ENCODE measurements at regions not wholly inside any gene's neighbourhood (a gene's known extent, or its start where the extent isn't known, plus 50 kb on each side); places are given as distances from the start of the nearest gene placed in this dataset.

DNA sequence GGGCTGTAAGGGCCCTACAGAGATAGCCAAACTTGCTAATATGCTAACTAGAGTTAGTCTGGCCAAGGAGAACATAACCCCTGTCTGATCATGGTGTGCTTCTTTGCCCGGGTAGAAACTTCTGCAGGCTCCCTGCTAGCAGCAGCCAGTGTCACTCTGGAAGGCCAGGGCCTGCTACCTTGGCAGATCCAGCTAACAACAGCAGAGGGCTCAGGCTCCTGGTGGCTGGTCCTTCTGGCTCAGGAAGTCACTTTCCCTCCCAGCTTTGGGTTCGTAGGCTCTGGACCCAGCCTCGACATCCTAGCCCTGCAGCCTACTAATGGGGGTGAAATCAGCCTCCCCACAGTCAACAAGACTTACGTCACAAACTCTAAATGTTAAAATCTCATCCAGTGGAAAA, 373.7 kb upstream of the RGMA start:
- no peaks in the 10 kb centered on the region for H3K27me3 ChIP-seq (ENCODE audit: control insufficient read depth, insufficient read depth, low read length)
- no peaks in the 10 kb centered on the region for H3K9me3 ChIP-seq (ENCODE audit: control insufficient read depth, low read length)
- no peaks in the 10 kb centered on the region for H3K4me1 ChIP-seq (ENCODE audit: control insufficient read depth, insufficient read depth, low read length)
- no peak overlapping the region for H3K4me3 ChIP-seq (ENCODE audit: low read length)
- no peak overlapping the region for H3K9ac ChIP-seq (ENCODE audit: low read length)
- no peaks in the 10 kb centered on the region for H3K36me3 ChIP-seq (ENCODE audit: control insufficient read depth, insufficient read depth, low read length)

DNA sequence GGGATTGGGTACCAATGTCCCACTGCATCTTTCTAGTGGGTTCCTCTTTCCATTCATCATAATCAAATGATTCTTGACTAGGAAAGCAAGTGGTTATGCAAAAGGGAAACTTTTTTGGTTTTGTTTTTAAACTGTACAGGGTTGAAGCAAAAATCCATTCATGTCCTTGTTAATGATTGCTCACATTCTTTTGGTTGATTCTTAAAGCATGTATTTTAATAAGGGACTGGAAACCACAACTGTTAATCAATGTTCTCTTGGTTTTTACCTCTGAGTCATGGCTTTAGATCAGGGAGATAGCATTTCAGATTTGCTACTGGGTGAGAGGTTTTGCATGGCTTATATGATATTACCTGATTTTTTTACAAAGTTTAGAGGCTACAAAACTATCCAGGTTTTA, 371.7 kb upstream of the RGMA start:
- H3K9ac ChIP-seq (ENCODE audit: low read length), result no peak overlapping the region
- H3K36me3 ChIP-seq (ENCODE audit: control insufficient read depth, insufficient read depth, low read length), result no peaks in the 10 kb centered on the region
- H3K4me3 ChIP-seq (ENCODE audit: low read length), result no peak overlapping the region
- no peaks in the 10 kb centered on the region for H3K4me1 ChIP-seq (ENCODE audit: control insufficient read depth, insufficient read depth, low read length)
- H3K27me3 ChIP-seq (ENCODE audit: control insufficient read depth, insufficient read depth, low read length), result no peaks in the 10 kb centered on the region
- no peaks in the 10 kb centered on the region for H3K9me3 ChIP-seq (ENCODE audit: control insufficient read depth, low read length)

DNA sequence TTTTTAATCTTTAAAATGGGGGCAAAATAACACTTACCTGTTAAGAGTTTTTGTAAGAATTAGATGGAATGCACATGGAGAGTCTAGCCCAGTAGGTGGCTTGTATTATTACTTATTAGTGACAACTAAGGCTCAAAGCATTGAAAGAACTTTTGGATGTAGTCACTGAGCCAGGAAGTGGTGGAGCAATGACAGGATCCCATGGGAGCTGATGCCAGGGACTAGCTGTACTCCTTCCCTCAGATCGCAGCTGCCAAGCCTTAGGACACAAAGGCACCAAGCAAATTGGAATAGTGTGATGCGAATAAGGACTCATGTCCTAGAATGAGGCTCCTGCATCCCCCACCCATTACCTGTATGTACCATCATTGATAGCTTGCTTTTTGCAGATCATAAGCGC, 370.4 kb upstream of the RGMA start:
- H3K9ac ChIP-seq (ENCODE audit: low read length), result no peak overlapping the region
- no peak overlapping the region for H3K4me3 ChIP-seq (ENCODE audit: low read length)
- H3K9me3 ChIP-seq (ENCODE audit: control insufficient read depth, low read length), result no peaks in the 10 kb centered on the region
- no peaks in the 10 kb centered on the region for H3K36me3 ChIP-seq (ENCODE audit: control insufficient read depth, insufficient read depth, low read length)
- H3K4me1 ChIP-seq (ENCODE audit: control insufficient read depth, insufficient read depth, low read length), result no peaks in the 10 kb centered on the region
- H3K27me3 ChIP-seq (ENCODE audit: control insufficient read depth, insufficient read depth, low read length), result no peaks in the 10 kb centered on the region

DNA sequence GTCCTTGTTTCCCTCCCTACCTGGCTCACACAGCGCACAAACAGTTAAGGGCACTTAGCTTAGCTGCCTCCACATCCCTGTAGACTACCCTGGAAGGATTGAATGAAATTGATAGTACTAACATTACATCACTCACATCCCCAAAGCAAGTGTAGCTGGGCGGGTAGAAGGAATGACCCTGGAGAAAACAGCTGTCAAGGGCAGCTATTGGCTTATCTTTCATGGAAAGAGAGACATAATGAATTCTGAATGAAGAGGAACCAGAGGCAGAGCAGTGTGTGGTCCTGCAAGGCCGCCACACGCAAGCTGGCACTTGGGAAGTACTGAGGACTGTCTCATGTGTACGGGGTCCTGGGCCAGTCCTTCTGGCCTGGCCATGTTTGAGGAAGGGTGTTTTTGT, 369.6 kb upstream of the RGMA start:
- no peaks in the 10 kb centered on the region for H3K36me3 ChIP-seq (ENCODE audit: control insufficient read depth, insufficient read depth, low read length)
- H3K27me3 ChIP-seq (ENCODE audit: control insufficient read depth, insufficient read depth, low read length), result no peaks in the 10 kb centered on the region
- no peaks in the 10 kb centered on the region for H3K4me1 ChIP-seq (ENCODE audit: control insufficient read depth, insufficient read depth, low read length)
- H3K9ac ChIP-seq (ENCODE audit: low read length), result no peak overlapping the region
- H3K4me3 ChIP-seq (ENCODE audit: low read length), result no peak overlapping the region
- no peaks in the 10 kb centered on the region for H3K9me3 ChIP-seq (ENCODE audit: control insufficient read depth, low read length)

DNA sequence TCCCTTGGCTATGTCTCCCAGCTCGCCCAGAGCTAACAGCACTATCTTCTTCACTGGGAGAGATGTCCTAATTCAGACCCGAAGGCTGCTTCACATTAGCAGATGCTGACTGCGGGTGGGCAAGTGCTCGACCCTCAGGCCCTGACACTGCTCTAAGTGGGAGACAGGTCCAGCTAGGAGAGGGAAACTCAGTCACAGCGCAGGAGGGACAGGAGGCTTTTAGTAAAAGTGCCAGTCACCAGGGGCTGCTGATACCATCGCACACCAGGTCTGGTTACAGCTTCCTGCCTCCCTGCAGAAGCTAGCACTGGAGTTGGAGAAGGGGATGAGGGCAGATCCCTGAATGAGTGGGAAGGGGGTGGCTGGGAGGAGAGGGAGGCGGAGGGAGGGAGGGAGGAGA, 365.8 kb upstream of the RGMA start:
- H3K27me3 ChIP-seq (ENCODE audit: control insufficient read depth, insufficient read depth, low read length), result no peaks in the 10 kb centered on the region
- H3K36me3 ChIP-seq (ENCODE audit: control insufficient read depth, insufficient read depth, low read length), result no peaks in the 10 kb centered on the region
- no peak overlapping the region for H3K4me3 ChIP-seq (ENCODE audit: low read length)
- no peaks in the 10 kb centered on the region for H3K9me3 ChIP-seq (ENCODE audit: control insufficient read depth, low read length)
- no peak overlapping the region for H3K9ac ChIP-seq (ENCODE audit: low read length)
- no peaks in the 10 kb centered on the region for H3K4me1 ChIP-seq (ENCODE audit: control insufficient read depth, insufficient read depth, low read length)

DNA sequence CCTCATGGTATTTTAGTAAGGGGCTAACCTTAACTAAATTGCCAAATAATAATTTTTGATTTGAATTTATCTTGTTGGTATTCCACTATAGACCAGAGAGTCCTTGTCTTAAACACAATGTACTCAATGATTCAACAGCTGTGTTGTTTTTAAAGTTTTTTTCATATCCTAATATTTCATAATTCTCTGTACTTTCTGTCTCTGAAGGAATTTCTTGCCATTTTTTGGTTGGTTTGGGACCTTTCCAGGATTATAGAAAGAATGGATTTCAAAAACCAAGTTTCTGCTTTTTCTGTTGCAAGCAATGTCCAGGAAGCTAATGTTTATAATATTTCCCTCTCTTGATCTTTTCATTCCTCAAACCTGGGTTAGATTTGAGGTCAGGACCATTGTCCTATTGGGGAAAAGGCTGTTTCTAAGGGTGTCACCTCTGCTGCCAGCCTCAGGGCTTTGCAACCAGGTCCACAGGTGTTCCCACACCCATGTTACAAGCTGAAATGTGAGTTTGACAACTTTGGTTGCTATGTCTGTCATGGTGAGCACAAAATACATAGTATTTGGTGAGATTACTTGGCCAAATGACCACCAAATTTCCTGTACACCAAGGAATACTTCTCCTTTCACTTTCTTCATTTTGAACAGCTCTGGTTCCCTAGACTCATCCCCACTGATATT, 363.7 kb upstream of the RGMA start:
- no peaks in the 10 kb centered on the region for H3K36me3 ChIP-seq (ENCODE audit: control insufficient read depth, insufficient read depth, low read length)
- H3K4me3 ChIP-seq (ENCODE audit: low read length), result no peak overlapping the region
- H3K4me1 ChIP-seq (ENCODE audit: control insufficient read depth, insufficient read depth, low read length), result no peaks in the 10 kb centered on the region
- H3K9me3 ChIP-seq (ENCODE audit: control insufficient read depth, low read length), result no peaks in the 10 kb centered on the region
- H3K27me3 ChIP-seq (ENCODE audit: control insufficient read depth, insufficient read depth, low read length), result no peaks in the 10 kb centered on the region
- no peak overlapping the region for H3K9ac ChIP-seq (ENCODE audit: low read length)

DNA sequence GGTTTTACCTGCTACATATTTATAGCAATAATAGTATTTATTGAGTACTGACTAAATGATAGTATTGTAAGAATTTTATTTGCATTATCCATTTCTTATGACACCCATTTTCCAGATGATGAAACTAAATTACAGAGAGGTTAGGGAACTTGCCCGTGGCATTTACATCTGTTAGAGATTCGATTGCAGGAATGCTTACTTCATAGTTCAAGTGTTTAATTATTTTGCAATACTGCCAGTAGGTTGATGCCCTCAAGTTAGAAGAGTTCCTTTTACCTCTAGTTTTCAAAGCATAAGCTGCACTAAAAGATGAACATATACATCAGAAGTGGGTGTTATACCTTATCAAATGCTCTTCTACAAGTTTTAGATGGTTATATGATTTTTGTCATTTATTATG, 362.8 kb upstream of the RGMA start:
- H3K4me1 ChIP-seq (ENCODE audit: control insufficient read depth, insufficient read depth, low read length), result no peaks in the 10 kb centered on the region
- no peaks in the 10 kb centered on the region for H3K36me3 ChIP-seq (ENCODE audit: control insufficient read depth, insufficient read depth, low read length)
- no peak overlapping the region for H3K9ac ChIP-seq (ENCODE audit: low read length)
- no peaks in the 10 kb centered on the region for H3K27me3 ChIP-seq (ENCODE audit: control insufficient read depth, insufficient read depth, low read length)
- no peak overlapping the region for H3K4me3 ChIP-seq (ENCODE audit: low read length)
- H3K9me3 ChIP-seq (ENCODE audit: control insufficient read depth, low read length), result no peaks in the 10 kb centered on the region

DNA sequence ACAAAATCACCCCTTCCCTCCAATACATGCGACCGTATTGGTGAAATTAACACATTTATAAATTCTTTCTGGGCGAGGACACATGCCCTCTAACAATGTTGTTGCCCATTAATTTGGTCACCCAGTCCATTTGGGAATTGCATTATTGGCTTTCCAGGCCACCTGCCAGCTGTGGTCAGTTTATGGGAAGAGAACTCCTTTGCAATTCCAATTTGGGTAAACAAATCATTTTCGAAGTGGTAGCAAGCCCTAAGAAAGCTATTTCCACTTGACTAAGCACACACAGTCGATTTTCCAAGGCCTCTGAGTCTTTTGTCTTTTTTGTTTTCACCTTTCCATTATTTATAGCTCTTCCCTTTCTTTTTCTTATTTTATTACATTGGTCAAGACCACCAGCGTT, 362.3 kb upstream of the RGMA start:
- H3K4me3 ChIP-seq (ENCODE audit: low read length), result no peak overlapping the region
- no peaks in the 10 kb centered on the region for H3K36me3 ChIP-seq (ENCODE audit: control insufficient read depth, insufficient read depth, low read length)
- no peaks in the 10 kb centered on the region for H3K4me1 ChIP-seq (ENCODE audit: control insufficient read depth, insufficient read depth, low read length)
- H3K27me3 ChIP-seq (ENCODE audit: control insufficient read depth, insufficient read depth, low read length), result no peaks in the 10 kb centered on the region
- H3K9me3 ChIP-seq (ENCODE audit: control insufficient read depth, low read length), result no peaks in the 10 kb centered on the region
- H3K9ac ChIP-seq (ENCODE audit: low read length), result no peak overlapping the region

DNA sequence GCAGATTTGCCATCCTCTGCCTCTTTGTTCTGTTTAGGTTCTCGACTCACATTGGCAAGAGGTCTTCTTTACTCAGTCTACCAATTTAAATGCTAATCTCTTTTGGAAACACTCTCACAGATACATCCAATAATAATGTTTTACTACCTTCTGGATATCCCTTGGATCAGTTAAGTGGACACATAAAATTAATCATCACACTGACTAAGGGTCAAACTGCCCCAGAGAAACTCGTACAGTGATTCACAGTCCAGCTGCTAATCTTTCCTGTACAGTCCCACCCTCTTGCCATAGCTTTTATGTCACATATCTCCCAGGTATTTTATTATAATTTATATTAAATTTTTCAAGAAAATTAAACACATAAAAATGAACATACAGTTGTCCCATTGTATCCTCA, 360.8 kb upstream of the RGMA start:
- Histone ChIP-seq H3K4me3 (ENCODE audit: low read length) (no peak overlapping the region), H3K9me3 (ENCODE audit: control insufficient read depth, low read length) (no peaks in the 10 kb centered on the region)

DNA sequence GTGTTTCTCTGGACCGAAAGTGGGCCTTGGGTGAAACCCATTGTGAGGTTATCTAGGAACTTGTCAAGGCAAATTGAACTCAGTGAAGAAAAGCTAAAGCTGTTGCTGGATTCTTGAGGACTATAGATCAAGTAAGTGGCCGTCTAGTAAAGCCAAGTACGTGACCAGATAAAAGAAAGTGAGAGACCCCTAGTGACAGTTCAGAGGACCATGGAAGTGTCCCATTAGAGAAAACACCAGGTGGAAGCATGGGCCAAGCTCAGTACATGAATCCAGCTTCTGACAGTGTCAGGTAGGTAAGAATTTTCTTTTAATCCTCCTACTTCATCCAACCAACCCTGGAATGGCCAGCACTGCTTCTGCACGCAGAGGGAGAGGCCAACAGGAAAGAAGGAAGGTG, 349.3 kb upstream of the RGMA start:
- H3K4me1 ChIP-seq (ENCODE audit: control insufficient read depth, insufficient read depth, low read length), result no peaks in the 10 kb centered on the region
- no peaks in the 10 kb centered on the region for H3K27me3 ChIP-seq (ENCODE audit: control insufficient read depth, insufficient read depth, low read length)
- no peaks in the 10 kb centered on the region for H3K36me3 ChIP-seq (ENCODE audit: control insufficient read depth, insufficient read depth, low read length)
- no peak overlapping the region for H3K9ac ChIP-seq (ENCODE audit: low read length)
- no peaks in the 10 kb centered on the region for H3K9me3 ChIP-seq (ENCODE audit: control insufficient read depth, low read length)
- H3K4me3 ChIP-seq (ENCODE audit: low read length), result no peak overlapping the region

More for the DNA sequence above, 360.8 kb upstream of the RGMA start:
- Histone ChIP-seq H3K9ac (ENCODE audit: low read length) (no peak overlapping the region), H3K4me1 (ENCODE audit: control insufficient read depth, insufficient read depth, low read length) (no peaks in the 10 kb centered on the region), H3K27me3 (ENCODE audit: control insufficient read depth, insufficient read depth, low read length) (no peaks in the 10 kb centered on the region), H3K36me3 (ENCODE audit: control insufficient read depth, insufficient read depth, low read length) (no peaks in the 10 kb centered on the region)

DNA sequence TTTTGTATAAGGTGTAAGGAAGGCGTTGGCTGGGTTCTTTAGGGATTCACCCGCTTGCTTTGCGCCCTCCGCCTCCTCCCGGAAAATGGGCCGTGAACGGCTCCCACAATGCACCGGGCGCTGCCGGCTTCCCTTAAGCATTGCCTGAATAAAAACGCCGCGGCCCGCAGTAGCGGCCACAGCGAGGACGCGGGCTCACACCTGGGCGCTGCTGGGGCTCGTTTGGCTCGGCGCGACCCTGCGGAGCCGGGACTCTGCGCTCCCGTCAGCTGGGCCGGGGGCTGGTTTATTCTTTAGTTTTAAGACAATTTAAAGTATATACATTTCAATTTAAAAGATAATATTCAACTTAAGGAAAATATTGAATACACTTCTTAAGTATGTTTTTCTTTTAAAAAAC, 343.5 kb upstream of the RGMA start:
- H3K4me1 ChIP-seq (ENCODE audit: control insufficient read depth, insufficient read depth, low read length), result no peaks in the 10 kb centered on the region
- no peaks in the 10 kb centered on the region for H3K36me3 ChIP-seq (ENCODE audit: control insufficient read depth, insufficient read depth, low read length)
- H3K27me3 ChIP-seq (ENCODE audit: control insufficient read depth, insufficient read depth, low read length), result no peaks in the 10 kb centered on the region
- H3K9ac ChIP-seq (ENCODE audit: low read length), result no peak overlapping the region
- no peak overlapping the region for H3K4me3 ChIP-seq (ENCODE audit: low read length)
- no peaks in the 10 kb centered on the region for H3K9me3 ChIP-seq (ENCODE audit: control insufficient read depth, low read length)

DNA sequence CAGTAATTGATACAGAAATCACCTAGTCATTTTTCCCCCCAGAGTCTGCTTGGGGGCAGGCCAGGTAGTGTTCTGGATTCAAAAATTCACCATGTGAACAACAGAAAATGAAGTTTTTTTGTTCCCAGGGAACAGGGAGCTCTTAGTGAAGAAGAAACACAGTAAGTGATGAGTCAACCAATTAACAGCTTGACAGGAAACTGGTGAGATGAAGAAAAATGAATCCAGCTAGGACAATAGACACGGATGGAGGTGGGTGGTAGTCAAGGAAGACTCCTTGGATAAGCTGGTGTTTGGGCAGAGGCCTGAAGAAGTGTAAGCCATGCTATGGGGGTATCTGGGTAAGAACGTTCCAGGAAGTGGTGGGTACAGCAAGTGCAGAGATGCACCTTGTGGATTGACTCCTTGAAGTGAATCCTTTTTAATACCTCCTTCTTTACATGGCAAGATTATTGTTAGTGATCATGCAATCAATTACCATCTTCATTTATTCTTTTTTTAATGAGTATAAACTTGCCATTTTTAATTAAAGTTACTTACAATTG, 339.9 kb upstream of the RGMA start:
- Histone ChIP-seq H3K4me3 (ENCODE audit: low read length) (no peak overlapping the region), H3K9ac (ENCODE audit: low read length) (no peak overlapping the region), H3K27me3 (ENCODE audit: control insufficient read depth, insufficient read depth, low read length) (no peaks in the 10 kb centered on the region), H3K9me3 (ENCODE audit: control insufficient read depth, low read length) (no peaks in the 10 kb centered on the region), H3K4me1 (ENCODE audit: control insufficient read depth, insufficient read depth, low read length) (no peaks in the 10 kb centered on the region), H3K36me3 (ENCODE audit: control insufficient read depth, insufficient read depth, low read length) (no peaks in the 10 kb centered on the region)

DNA sequence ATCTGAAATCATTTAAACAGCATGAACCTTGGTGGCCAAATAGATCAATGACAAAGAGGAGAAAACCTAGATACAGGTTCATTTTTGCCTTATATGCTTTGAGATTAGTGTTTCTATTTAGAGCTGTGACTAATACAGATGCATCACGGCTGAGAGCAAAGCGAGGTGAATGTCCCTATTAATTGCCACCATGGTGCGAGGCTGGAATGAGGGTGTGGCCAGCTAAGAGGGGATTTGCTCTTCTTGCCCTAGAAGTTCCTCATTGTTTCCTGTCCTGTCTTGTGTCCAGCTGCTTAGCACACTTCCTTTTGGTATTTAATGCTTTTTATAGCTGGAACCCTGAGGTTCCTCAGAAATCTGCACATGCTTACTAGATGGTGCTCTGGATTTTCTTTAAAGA, 339.1 kb upstream of the RGMA start:
- H3K27me3 ChIP-seq (ENCODE audit: control insufficient read depth, insufficient read depth, low read length), result no peaks in the 10 kb centered on the region
- no peak overlapping the region for H3K4me3 ChIP-seq (ENCODE audit: low read length)
- no peaks in the 10 kb centered on the region for H3K4me1 ChIP-seq (ENCODE audit: control insufficient read depth, insufficient read depth, low read length)
- no peak overlapping the region for H3K9ac ChIP-seq (ENCODE audit: low read length)
- no peaks in the 10 kb centered on the region for H3K36me3 ChIP-seq (ENCODE audit: control insufficient read depth, insufficient read depth, low read length)
- H3K9me3 ChIP-seq (ENCODE audit: control insufficient read depth, low read length), result no peaks in the 10 kb centered on the region

All from mucosa of stomach (tissue), 1 donor.